T-helper 2 cell (primary cell): ENCODE measurements at regions not wholly inside any gene's neighbourhood (a gene's known extent, or its start where the extent isn't known, plus 50 kb on each side); places are given as distances from the start of the nearest gene placed in this dataset.

Experiments used
- DNase-seq, 5 experiments: peaks; one replicate each; pipeline versions ENCODE4 v3.0.0 to v3.0.0-alpha.2; 2012 to 2022

DNA sequence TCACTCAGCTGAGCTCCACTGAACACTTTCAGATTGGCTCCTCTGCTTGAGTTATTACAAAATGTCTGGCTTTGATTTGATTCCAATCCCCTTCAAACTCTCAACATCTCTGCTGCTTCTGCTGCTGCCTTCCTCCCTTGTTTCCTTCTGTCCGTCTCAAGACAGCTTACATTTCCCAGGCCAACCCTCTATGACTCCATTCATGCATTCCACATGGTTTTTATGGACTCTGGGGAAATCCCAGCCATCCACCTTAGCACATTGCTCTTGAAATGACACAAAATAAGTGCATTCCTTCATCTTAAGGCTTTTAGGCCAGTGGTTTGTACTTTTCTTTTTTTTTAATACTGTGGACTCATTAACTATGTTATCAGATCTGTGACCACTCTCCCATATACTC lies 68.5 kb upstream of the TMEM164 start:
- no peak for DNase-seq

DNA sequence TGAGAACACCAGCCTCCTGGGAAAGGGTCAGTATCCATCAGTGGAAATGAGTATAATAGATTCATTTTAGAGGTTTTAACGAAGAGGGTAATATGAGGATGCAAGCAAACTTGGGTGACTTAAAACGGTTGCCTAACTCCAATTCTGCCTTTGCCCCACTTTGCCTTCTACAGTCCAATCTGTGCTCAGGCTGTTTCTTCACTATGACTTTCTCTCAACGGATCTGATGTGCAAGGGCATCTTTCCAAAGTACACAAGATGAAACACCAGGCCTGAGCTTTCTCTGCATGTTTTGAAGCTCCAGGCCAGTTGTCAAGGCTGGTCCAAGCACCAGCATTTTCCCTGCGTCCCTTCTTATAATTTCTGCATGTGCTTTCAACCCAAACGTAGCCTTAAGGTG lies 68.0 kb upstream of the TMEM164 start:
- no peak for DNase-seq

- DNase-seq: no peak
These were observed 66.8 kb upstream of the TMEM164 start for GRCh38 chrX:109936114-109936513.

DNA sequence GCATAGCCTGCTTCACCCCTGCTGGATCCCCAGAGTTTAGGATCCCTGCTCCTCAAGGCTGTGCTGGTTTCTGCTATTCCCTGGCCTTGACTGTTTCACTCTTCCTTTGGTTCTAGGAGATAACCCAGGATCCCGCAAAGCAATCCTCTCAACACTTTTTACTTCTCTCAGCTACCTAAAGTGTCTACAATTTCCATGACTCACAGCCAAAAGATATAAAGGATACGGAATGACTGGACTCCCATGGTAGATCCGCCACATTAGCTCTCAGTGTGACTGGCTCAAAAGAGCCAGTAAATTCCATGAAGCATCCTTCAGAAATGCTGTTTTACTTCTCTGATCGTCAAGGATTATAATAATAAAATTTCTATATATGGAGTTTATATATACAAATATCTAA lies 66.3 kb upstream of the TMEM164 start:
- DNase-seq: no peak

- DNase-seq: peak in 1 of 5 experiments; percentile 19
These were observed 63.4 kb upstream of the TMEM164 start for GRCh38 chrX:109939498-109939897.

- DNase-seq: no peak
These were observed 62.5 kb upstream of the TMEM164 start for GRCh38 chrX:109940411-109940810.

DNA sequence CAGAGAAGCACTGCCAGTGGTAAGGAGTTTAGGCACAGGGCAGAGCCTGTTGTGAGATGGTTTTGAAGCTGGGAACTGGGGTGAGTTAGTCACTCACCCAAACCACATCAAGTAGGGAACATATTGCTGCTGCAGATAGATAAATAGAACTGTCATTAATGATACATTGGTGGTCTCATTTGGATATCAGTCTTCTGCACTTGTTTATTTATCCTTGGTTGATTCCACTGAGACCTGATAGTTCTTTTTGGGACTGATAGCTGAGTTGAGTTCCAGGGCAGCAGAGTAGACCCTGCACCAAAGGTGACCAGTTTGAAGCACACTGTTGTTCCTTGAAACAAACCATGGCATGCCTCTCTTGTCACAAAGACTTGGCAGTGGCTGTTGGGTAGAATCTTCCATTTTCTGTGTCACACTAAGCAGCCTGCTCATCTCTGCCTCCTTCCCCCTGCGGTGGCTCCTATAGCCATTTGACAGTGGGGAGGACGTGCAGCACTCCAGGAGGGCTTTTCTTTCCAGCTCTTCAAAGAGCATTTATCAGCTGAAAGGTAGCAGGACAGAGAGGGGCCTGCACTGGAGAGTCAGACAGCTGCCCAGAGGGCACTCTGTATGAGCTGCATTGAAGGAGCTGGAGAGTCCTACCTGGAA lies 59.7 kb upstream of the TMEM164 start:
- DNase-seq: no peak

DNA sequence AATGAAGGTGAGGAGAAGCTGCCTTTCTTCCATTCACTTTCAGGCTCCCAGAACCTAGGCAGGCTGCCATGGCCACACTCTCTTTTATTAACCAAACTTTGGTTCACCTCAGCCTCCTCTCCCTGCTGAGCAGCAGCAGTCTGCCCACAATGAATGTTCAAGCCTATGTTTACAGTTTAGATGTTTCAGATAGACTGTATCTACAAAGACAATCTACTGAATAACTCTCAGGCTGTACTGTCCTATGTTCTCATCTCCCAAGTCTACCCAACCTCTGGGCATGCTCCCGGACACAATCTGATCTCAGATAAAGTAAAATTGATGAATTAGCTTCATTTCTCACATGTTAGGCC lies 59.2 kb upstream of the TMEM164 start:
- peak in 1 of 5 experiments; percentile 55 for DNase-seq

- peak in 1 of 5 experiments; percentile 28 for DNase-seq
These were observed 50.9 kb upstream of the TMEM164 start for GRCh38 chrX:109952050-109952449.

- peak in 2 of 5 experiments; percentile 7 to 16 for DNase-seq
These were observed 49.7 kb upstream of the TMEM164 start for GRCh38 chrX:109952985-109953905.
